ENCODE measurements at regions not wholly inside any gene's neighbourhood (a gene's known extent, or its start where the extent isn't known, plus 50 kb on each side); places are given as distances from the start of the nearest gene placed in this dataset.

- 61 to 68% (median 64%) methylated on average over 9 of the region's 9 CpGs for WGBS, 4 donors
- intact Hi-C loops (cut with DNase I): no loop called here
- peak in 3 of 5 donors; percentile 43 to 67 (median 44) for DNase-seq
- TF ChIP-seq POLR2A (IDR thresholded peaks at IDR 0.05) (no peak), CTCF (IDR thresholded peaks at IDR 0.05) (no peak)
- peak; percentile 61 to 97 (median 92) for ATAC-seq
- no peaks in the 10 kb centered on the region for H3K9me3 ChIP-seq
- peak overlapping the region in 6 of 12 donors; percentile 10 to 88 (median 34) for H3K27ac ChIP-seq
- H3K36me3 ChIP-seq: no peaks in the 10 kb centered on the region
- H3K27me3 ChIP-seq: no peaks in the 10 kb centered on the region
- H3K4me3 ChIP-seq: peak overlapping the region in 3 of 12 donors; percentile 5 to 38 (median 26)
- H3K4me1 ChIP-seq: peaks cover 0 to 25% (median 0%) of the 10 kb centered on the region in 12 donors
These were observed 118.4 kb upstream of the SGK1 start for GRCh38 chr6:134436281-134436815.

GRCh38 chr6:134435814-134436280 lies 117.9 kb upstream of the SGK1 start:
- H3K27me3 ChIP-seq: no peaks in the 10 kb centered on the region
- WGBS, 4 donors: 42 to 64% (median 50%) methylated on average over 3 of the region's 3 CpGs
- peaks cover 0 to 25% (median 0%) of the 10 kb centered on the region in 12 donors for H3K4me1 ChIP-seq
- H3K36me3 ChIP-seq: no peaks in the 10 kb centered on the region
- H3K27ac ChIP-seq: peak overlapping the region in 5 of 12 donors; percentile 10 to 88 (median 36)
- ATAC-seq (no peak), DNase-seq (no peak)
- TF ChIP-seq POLR2A (IDR thresholded peaks at IDR 0.05) (no peak), CTCF (IDR thresholded peaks at IDR 0.05) (no peak)
- intact Hi-C loops (cut with DNase I): no loop called here
- no peaks in the 10 kb centered on the region for H3K9me3 ChIP-seq
- H3K4me3 ChIP-seq: peak overlapping the region in 3 of 12 donors; percentile 5 to 38 (median 26)

- no peaks in the 10 kb centered on the region for H3K36me3 ChIP-seq
- H3K4me3 ChIP-seq: no peak overlapping the region
- ATAC-seq (no peak), DNase-seq (no peak)
- TF ChIP-seq CTCF (IDR thresholded peaks at IDR 0.05): no peak
- no peak for TF ChIP-seq POLR2A (IDR thresholded peaks at IDR 0.05)
- no peaks in the 10 kb centered on the region for H3K9me3 ChIP-seq
- no peaks in the 10 kb centered on the region for H3K27me3 ChIP-seq
- H3K27ac ChIP-seq: no peak overlapping the region
- intact Hi-C loops (cut with DNase I): no loop called here
- WGBS, 4 donors: 95 to 96% (median 96%) methylated on average over 9 of the region's 9 CpGs
- H3K4me1 ChIP-seq: peaks cover 0 to 25% (median 0%) of the 10 kb centered on the region in 12 donors
These were observed 116.4 kb upstream of the SGK1 start for GRCh38 chr6:134434019-134434942.

GRCh38 chr6:134432036-134432435 lies 114.1 kb upstream of the SGK1 start:
- Histone ChIP-seq H3K27me3 (no peaks in the 10 kb centered on the region), H3K36me3 (no peaks in the 10 kb centered on the region), H3K4me3 (no peak overlapping the region), H3K9me3 (no peaks in the 10 kb centered on the region), H3K27ac (no peak overlapping the region), H3K4me1 (peaks cover 0 to 17% (median 0%) of the 10 kb centered on the region in 12 donors)
- intact Hi-C loops (cut with DNase I): no loop called here
- no peak for DNase-seq
- WGBS, 4 donors: 47 to 74% (median 49%) methylated on average over 2 of the region's 2 CpGs
- no peak for ATAC-seq
- TF ChIP-seq POLR2A (IDR thresholded peaks at IDR 0.05) (no peak), CTCF (IDR thresholded peaks at IDR 0.05) (no peak)

Measured in heart left ventricle (tissue), 16 donors.